Heart left ventricle (tissue), 16 donors: ENCODE measurements at regions not wholly inside any gene's neighbourhood (a gene's known extent, or its start where the extent isn't known, plus 50 kb on each side); places are given as distances from the start of the nearest gene placed in this dataset.
"Not testable (repeated sequence)": the region's sequence is repeated elsewhere in the genome, so short reads cannot be mapped to it uniquely, and the experiment has no call there.

ENCODE experiments used
- ATAC-seq, 4 donors: fragments of 200-7000 bp; cut with Tn5 transposase; one replicate each; pipeline ENCODE4 v1.9.1; 2020 to 2022; ENCODE audit warnings: moderate library complexity in 4 of 4, mild to moderate bottlenecking in 3 of 4, moderate number of reproducible peaks in 1 of 4
- DNase-seq, 5 donors: peaks; one replicate each; pipeline ENCODE4 v3.0.0-alpha.2; 2020
- H3K27ac ChIP-seq, 12 donors: fragments of 200-600 bp; sonication (generic) in 4 of 12; one replicate each; pipeline versions ENCODE4 v1.5.0 to v1.8.0; 2016 to 2022; ENCODE audit warnings: mild to moderate bottlenecking in 2 of 12
- H3K27me3 ChIP-seq, 9 donors: fragments of 200-600 bp; sonication (generic) in 2 of 9; one replicate each; pipeline versions ENCODE4 v1.5.1 to v1.8.0; 2016 to 2022; ENCODE audit warnings: mild to moderate bottlenecking in 3 of 9
- H3K36me3 ChIP-seq, 9 donors: fragments of 200-600 bp; sonication (generic) in 2 of 9; one replicate each; pipeline versions ENCODE4 v1.5.0 to v1.8.0; 2018 to 2022; ENCODE audit warnings: mild to moderate bottlenecking in 2 of 9
- H3K4me1 ChIP-seq, 12 donors: fragments of 200-600 bp; sonication (generic) in 4 of 12; one replicate each; pipeline versions ENCODE4 v1.5.0 to v1.8.0; 2016 to 2022; ENCODE audit warnings: mild to moderate bottlenecking in 3 of 12
- H3K4me3 ChIP-seq, 12 donors: fragments of 200-600 bp; sonication (generic) in 4 of 12; one replicate each; pipeline versions ENCODE4 v1.5.0 to v1.8.0; 2017 to 2022; ENCODE audit warnings: mild to moderate bottlenecking in 9 of 12, moderate library complexity in 4 of 12
- H3K9me3 ChIP-seq, 12 donors: fragments of 200-600 bp; sonication (generic) in 4 of 12; one replicate each; pipeline versions ENCODE4 v1.5.0 to v1.8.0; 2016 to 2022; ENCODE audit warnings: mild to moderate bottlenecking in 1 of 12
- POLR2A ChIP-seq, 2 donors: fragments of 450-650 bp; IDR thresholded peaks; one replicate each; pipeline ENCODE4 v1.6.1; 2017; ENCODE audit warnings: antibody characterized with exemption in 2 of 2, mild to moderate bottlenecking in 2 of 2, moderate library complexity in 2 of 2
- WGBS, 4 donors: extraction: QIAGEN DNeasy Blood & Tissue Kit in 2 of 4; methylation state at CpG; one replicate each; pipeline versions ENCODE4 v1.1.5 to v1.1.7; 2013 to 2018; 5-methylcytosine and 5-hydroxymethylcytosine counted together
- intact Hi-C, 10 donors: fragments of 100-400 bp; cut with DNase I; formaldehyde crosslinking; loops; one replicate each; pipeline versions ENCODE4 v1.11.1 to v1.14.2; 2022
- TF ChIP-seq, protein P1 (sequence below), 12 donors: fragments of 200-600 bp; sonication (generic) in 4 of 12; IDR thresholded peaks; one replicate each; pipeline versions ENCODE4 v1.5.0 to v1.8.0; 2018 to 2022; ENCODE audit warnings: antibody characterized with exemption in 12 of 12, mild to moderate bottlenecking in 5 of 12
- donor health status: ischemic (EF 13 %, LVEDD 7.1; RV severe dilation, severe dysfunction).
- donor health status: healthy with polysubstance abuse.
- donor health status: DM: no; HTN: yes; CAD: no.
- donor health status: DM: no; HTN: no; CAD: no.
- donor health status: ischemic (EF 25% LVEDD 6.9; RV normal size, moderate dysfunction).
- donor health status: ischemic (EF 25% LVEDD 5.7; RV mildly dilated, moderate dysfunction).
- donor health status: healthy.
- donor health status: DM: yes; HTN: yes; CAD: no.
- donor health status: ischemic (EF 35%, LVEDD 5.7; RV mildly dilated, moderate dysfunction).
- donor health status: nonischemic (EF 11% LVEDD 7.7; RV severe dilation, severe dysfunction).
- donor health status: DM: yes; HTN: yes; CAD: no.
- donor health status: PGD.
- donor health status: ischemic (EF 29% LVEDD 5.4; RV normal size, mild dysfunction).
- donor health status: nonischemic (EF 23%, LVEDD 6.1; RV moderate dilation, normal function).

DNA sequence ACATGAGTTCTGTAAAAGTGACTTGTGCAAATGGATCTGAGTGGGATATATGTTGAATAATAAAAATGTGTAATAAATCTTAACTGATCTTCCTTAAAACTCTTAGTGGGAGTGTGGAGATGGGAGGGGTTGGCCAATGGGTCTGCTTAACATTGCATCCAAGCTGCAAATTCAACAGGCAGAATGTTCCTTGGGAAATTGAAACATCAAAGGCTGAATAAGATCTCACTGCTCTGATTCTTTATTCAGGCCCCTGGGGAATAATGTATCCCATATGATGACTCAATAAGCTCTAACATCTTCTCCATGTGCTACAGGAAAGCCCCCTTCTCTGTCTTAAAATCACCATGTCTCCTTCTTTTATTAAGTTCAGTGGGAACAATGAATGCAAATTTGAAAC lies 373.2 kb upstream of the PODXL start:
- Histone ChIP-seq H3K27ac (no peak overlapping the region), H3K4me3 (no peak overlapping the region), H3K4me1 (no peaks in the 10 kb centered on the region), H3K36me3 (no peaks in the 10 kb centered on the region), H3K9me3 (no peaks in the 10 kb centered on the region), H3K27me3 (peaks cover 0 to 29% (median 0%) of the 10 kb centered on the region in 9 donors)
- DNase-seq (no peak), ATAC-seq (no peak)
- no peak for TF ChIP-seq POLR2A (IDR thresholded peaks at IDR 0.05)
- TF ChIP-seq, protein P1, sequence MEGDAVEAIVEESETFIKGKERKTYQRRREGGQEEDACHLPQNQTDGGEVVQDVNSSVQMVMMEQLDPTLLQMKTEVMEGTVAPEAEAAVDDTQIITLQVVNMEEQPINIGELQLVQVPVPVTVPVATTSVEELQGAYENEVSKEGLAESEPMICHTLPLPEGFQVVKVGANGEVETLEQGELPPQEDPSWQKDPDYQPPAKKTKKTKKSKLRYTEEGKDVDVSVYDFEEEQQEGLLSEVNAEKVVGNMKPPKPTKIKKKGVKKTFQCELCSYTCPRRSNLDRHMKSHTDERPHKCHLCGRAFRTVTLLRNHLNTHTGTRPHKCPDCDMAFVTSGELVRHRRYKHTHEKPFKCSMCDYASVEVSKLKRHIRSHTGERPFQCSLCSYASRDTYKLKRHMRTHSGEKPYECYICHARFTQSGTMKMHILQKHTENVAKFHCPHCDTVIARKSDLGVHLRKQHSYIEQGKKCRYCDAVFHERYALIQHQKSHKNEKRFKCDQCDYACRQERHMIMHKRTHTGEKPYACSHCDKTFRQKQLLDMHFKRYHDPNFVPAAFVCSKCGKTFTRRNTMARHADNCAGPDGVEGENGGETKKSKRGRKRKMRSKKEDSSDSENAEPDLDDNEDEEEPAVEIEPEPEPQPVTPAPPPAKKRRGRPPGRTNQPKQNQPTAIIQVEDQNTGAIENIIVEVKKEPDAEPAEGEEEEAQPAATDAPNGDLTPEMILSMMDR (IDR thresholded peaks at IDR 0.05) = no peak
- intact Hi-C loops = no loop called here

DNA sequence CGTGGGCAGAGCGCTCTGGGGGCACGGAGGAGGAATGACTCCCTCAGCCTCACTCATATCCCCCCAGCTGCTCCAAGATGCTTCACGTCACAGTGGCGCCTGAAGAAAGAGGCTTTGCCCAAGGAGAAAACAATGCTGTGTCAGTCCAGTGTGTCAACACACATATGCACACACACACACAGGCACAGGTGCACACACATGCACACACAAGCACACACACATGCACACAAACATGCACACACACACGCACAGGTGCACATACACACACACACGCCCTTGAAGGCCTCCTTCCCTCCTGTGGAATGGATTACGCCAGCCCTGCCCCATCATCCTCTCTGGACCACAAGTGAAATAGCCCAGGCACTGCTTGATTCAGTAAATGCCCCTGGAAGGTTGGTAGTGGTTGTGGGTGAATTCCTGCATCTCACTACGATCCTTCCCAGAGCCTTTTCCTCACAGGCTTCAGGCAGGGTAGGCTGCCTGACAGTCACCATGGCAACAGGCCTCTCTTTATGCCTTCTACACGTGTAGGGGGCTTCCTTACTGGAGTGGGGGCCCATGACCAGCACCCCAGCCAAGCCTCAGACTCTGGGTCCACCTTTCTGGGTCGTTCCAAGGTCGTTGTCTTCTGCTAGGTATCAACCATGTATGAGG lies 371.5 kb upstream of the PODXL start:
- intact Hi-C loops = no loop called here
- ATAC-seq (no peak), DNase-seq (no peak)
- no peak overlapping the region for H3K27ac ChIP-seq
- H3K4me1 ChIP-seq = no peaks in the 10 kb centered on the region
- H3K4me3 ChIP-seq = no peak overlapping the region
- no peaks in the 10 kb centered on the region for H3K36me3 ChIP-seq
- 67 to 73% (median 72%) methylated on average over 12 of the region's 12 CpGs for WGBS, 4 donors
- TF ChIP-seq POLR2A (IDR thresholded peaks at IDR 0.05) = no peak
- H3K27me3 ChIP-seq = peaks cover 0 to 28% (median 0%) of the 10 kb centered on the region in 9 donors
- H3K9me3 ChIP-seq = no peaks in the 10 kb centered on the region

DNA sequence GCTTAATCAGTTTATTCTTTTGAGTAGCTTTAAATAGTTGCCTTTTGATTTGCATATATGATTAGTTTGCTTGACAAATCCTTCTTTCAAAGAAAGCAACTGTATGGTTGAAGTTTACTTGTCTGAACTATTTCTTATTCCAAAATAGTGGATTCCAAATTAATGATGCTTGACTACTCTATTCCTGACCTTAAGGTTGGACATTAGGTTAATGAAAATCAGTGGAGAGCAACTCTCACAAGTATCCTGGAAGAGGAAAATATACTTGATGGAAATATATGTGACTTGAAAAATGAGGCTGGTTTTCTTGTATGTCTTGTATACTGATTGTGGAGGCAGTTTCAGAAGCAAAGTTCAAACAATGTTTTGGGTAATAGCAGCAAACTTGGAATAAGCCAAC lies 369.2 kb upstream of the PODXL start:
- H3K27me3 ChIP-seq = peaks cover 0 to 20% (median 0%) of the 10 kb centered on the region in 9 donors
- no peak overlapping the region for H3K27ac ChIP-seq

DNA sequence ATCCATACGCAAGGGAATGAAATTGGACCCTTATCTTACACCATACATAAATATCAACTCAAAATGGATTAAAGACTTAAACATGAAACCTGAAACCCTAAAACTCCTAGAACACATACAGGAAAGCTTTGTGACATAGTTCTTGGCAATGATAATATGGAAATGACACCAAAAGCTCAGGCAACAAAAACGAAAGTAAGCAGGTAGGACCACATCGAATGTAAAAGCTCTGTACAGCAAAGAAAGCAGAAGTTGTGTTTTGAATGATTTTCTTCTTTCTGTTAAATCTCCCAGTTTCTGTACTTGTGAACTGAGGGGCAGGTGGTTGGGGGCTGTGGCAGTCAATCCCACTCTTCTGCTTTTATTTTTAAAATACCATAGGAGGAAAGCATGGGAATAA lies 368.4 kb upstream of the PODXL start:
- Histone ChIP-seq H3K9me3 (no peaks in the 10 kb centered on the region), H3K36me3 (no peaks in the 10 kb centered on the region), H3K4me1 (no peaks in the 10 kb centered on the region), H3K4me3 (no peak overlapping the region), H3K27ac (no peak overlapping the region), H3K27me3 (peaks cover 0 to 16% (median 0%) of the 10 kb centered on the region in 9 donors)
- ATAC-seq = no peak
- TF ChIP-seq POLR2A (IDR thresholded peaks at IDR 0.05) = no peak
- TF ChIP-seq, protein P1 (IDR thresholded peaks at IDR 0.05) = no peak
- DNase-seq = no peak
- 75 to 83% (median 80%) methylated on average over 3 of the region's 3 CpGs for WGBS, 4 donors
- intact Hi-C loops = no loop called here

More for the DNA sequence above, 369.2 kb upstream of the PODXL start:
- Histone ChIP-seq H3K9me3 (no peaks in the 10 kb centered on the region), H3K36me3 (no peaks in the 10 kb centered on the region), H3K4me3 (no peak overlapping the region), H3K4me1 (no peaks in the 10 kb centered on the region)
- TF ChIP-seq, protein P1 (IDR thresholded peaks at IDR 0.05) = no peak
- intact Hi-C loops = no loop called here
- ATAC-seq (no peak), DNase-seq (no peak)

DNA sequence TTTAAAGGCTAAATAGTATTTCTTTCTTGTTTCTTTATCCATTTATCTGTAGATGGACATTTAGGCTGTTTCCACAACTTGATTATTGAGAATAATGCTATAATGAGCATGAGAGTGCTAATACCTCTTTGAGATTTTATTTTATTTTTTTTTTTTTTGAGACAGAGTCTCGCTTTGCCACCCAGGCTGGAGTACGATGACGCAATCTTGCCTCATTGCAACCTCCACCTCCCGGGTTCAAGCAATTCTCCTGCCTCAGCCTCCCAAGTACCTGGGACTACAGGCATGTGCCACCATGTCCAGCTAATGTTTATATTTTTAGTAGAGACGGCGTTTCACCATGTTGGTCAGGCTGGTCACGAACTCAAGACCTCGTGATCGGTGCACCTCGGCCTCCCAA lies 366.5 kb upstream of the PODXL start:
- DNase-seq, H3K4me1 ChIP-seq, ATAC-seq, H3K9me3 ChIP-seq, H3K4me3 ChIP-seq, H3K36me3 ChIP-seq, H3K27ac ChIP-seq, intact Hi-C loops: not testable (repeated sequence)
- 93 to 97% (median 95%) methylated on average over 10 of the region's 10 CpGs for WGBS, 4 donors
- H3K27me3 ChIP-seq = peaks cover 0 to 12% (median 0%) of the 10 kb centered on the region in 9 donors
